Type B pancreatic cell (in vitro differentiated cells): ENCODE measurements at regions not wholly inside any gene's neighbourhood (a gene's known extent, or its start where the extent isn't known, plus 50 kb on each side); places are given as distances from the start of the nearest gene placed in this dataset.

Experiments used
- DNase-seq: peaks from one replicate; pipeline ENCODE4 v3.0.0; 2021; ENCODE audit warnings: mixed read lengths; ENCODE audit not compliant: unreplicated experiment; ENCODE audit errors: extremely low spot score
- H3K27ac Mint-ChIP-seq: 2 replicates; pipeline ENCODE4 v1.8.0; 2021; ENCODE audit warnings: mild to moderate bottlenecking, mixed read lengths
- H3K27me3 Mint-ChIP-seq: 2 replicates; pipeline ENCODE4 v1.8.0; 2021; ENCODE audit warnings: mixed read lengths
- H3K36me3 Mint-ChIP-seq: 2 replicates; pipeline ENCODE4 v1.8.0; 2021; ENCODE audit warnings: mixed read lengths
- H3K4me1 Mint-ChIP-seq: one replicate; pipeline ENCODE4 v1.8.0; 2021; ENCODE audit warnings: mixed read lengths; ENCODE audit not compliant: unreplicated experiment
- H3K4me3 Mint-ChIP-seq: 2 replicates; pipeline ENCODE4 v1.8.0; 2021; ENCODE audit warnings: mild to moderate bottlenecking, mixed read lengths
- H3K9me3 Mint-ChIP-seq: 2 replicates; pipeline ENCODE4 v1.8.0; 2021; ENCODE audit warnings: mixed read lengths
- CTCF ChIP-seq: fragments of 200-600 bp; sonication (generic); conservative IDR thresholded peaks from 2 replicates; pipeline ENCODE4 v1.5.0; 2021; ENCODE audit warnings: antibody characterized with exemption, mild to moderate bottlenecking

- Mint-ChIP-seq H3K4me1 (peaks cover 40% of the 10 kb centered on the region), H3K27ac (peak overlapping the region; percentile 46)
- DNase-seq = no peak
These were observed 472.7 kb downstream of the PTPRU start for GRCh38 chr1:29708796-29709703.

DNA sequence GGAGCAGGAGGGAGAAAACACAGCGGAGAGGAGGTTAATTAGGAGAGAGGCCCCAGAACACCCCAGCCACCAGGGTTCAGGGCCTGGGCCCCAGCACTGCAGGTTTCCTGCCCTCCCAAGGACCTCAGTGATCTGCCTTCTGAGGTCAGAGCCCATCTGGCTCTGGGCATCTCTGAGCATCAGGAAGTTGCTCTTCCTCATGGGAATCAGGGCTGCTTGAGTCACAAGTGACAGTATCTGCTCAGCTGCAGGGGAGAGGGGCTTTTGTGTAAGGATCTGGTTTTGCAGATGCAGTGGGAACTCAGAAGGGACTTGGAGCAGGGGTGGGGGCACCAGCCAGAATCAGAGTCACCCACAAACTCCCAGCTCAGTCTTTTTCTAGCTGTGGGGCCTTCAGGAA lies 472.1 kb downstream of the PTPRU start:
- Mint-ChIP-seq H3K4me3 (peak overlapping the region; percentile 48), H3K27me3 (peaks cover 23% of the 10 kb centered on the region), H3K9me3 (no peaks in the 10 kb centered on the region), H3K27ac (peak overlapping the region; percentile 17), H3K36me3 (no peaks in the 10 kb centered on the region), H3K4me1 (peaks cover 47% of the 10 kb centered on the region)
- TF ChIP-seq CTCF = no peak
- no peak for DNase-seq

More at GRCh38 chr1:29708796-29709703, 472.7 kb downstream of the PTPRU start:
- Mint-ChIP-seq H3K9me3 (no peaks in the 10 kb centered on the region), H3K36me3 (no peaks in the 10 kb centered on the region), H3K4me3 (peak overlapping the region; percentile 48), H3K27me3 (peaks cover 25% of the 10 kb centered on the region)
- no peak for TF ChIP-seq CTCF

DNA sequence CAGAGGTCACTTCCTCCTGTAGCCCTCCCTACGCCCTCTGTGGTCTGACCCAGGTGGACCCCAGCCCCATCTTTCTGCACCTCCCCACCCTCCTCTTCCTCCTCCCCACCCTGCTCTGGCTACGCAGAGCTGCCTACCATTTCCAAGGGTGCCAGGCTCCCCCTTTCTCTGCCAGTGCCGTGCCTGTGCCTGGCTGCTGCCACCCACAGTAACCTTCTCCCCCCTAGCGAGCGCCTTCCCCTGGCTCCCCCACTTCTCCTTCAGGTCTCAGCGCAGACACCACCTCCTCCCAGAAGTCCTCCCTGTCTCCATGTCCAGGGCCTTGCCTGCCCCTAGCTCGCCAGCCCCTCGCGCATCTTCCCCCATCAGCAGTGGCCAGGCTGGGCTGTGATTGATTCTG lies 471.5 kb downstream of the PTPRU start:
- no peak for DNase-seq
- H3K27ac Mint-ChIP-seq = peak overlapping the region; percentile 17
- no peak overlapping the region for H3K4me3 Mint-ChIP-seq
- H3K9me3 Mint-ChIP-seq = no peaks in the 10 kb centered on the region
- H3K27me3 Mint-ChIP-seq = peaks cover 24% of the 10 kb centered on the region
- no peak for TF ChIP-seq CTCF
- H3K36me3 Mint-ChIP-seq = no peaks in the 10 kb centered on the region
- peaks cover 48% of the 10 kb centered on the region for H3K4me1 Mint-ChIP-seq

- peaks cover 48% of the 10 kb centered on the region for H3K4me1 Mint-ChIP-seq
- H3K4me3 Mint-ChIP-seq = no peak overlapping the region
- TF ChIP-seq CTCF = peak; percentile 68
- H3K9me3 Mint-ChIP-seq = no peaks in the 10 kb centered on the region
- H3K27me3 Mint-ChIP-seq = peaks cover 24% of the 10 kb centered on the region
- no peak overlapping the region for H3K27ac Mint-ChIP-seq
- H3K36me3 Mint-ChIP-seq = no peaks in the 10 kb centered on the region
- DNase-seq = peak; percentile 79
These were observed 470.6 kb downstream of the PTPRU start for GRCh38 chr1:29706936-29707335.

- Mint-ChIP-seq H3K27ac (no peak overlapping the region), H3K36me3 (no peaks in the 10 kb centered on the region), H3K4me1 (peaks cover 43% of the 10 kb centered on the region), H3K4me3 (no peak overlapping the region), H3K27me3 (peaks cover 33% of the 10 kb centered on the region), H3K9me3 (no peaks in the 10 kb centered on the region)
- DNase-seq = no peak
- no peak for TF ChIP-seq CTCF
These were observed 468.1 kb downstream of the PTPRU start for GRCh38 chr1:29704430-29704829.
